ENCODE measurements at regions not wholly inside any gene's neighbourhood (a gene's known extent, or its start where the extent isn't known, plus 50 kb on each side); places are given as distances from the start of the nearest gene placed in this dataset.
"Not testable (repeated sequence)": the region's sequence is repeated elsewhere in the genome, so short reads cannot be mapped to it uniquely, and the experiment has no call there.

DNA sequence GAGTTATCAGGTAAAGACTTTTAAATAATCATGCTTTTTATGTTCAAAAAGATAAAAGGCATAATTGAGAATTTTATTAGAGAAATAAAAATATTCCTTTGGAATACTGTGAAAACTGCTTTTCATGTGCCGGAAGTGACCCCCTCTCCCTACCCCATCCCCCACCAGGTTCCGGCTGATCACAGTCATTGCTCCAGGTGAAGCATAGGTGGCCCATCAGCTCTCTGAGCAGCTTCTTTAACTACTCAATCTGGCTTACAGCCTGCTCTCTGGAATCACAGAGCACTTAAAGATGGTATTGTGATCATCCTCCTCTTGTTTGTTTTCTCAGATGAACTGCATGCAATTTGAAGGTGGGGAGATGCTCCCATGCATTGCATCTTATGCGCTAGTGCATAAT lies 257.7 kb downstream of the EN1 start:
- Mint-ChIP-seq H3K27me3 (no peaks in the 10 kb centered on the region), H3K4me3 (no peak overlapping the region), H3K9me3 (no peaks in the 10 kb centered on the region), H3K27ac (no peak overlapping the region), H3K36me3 (no peaks in the 10 kb centered on the region), H3K4me1 (no peaks in the 10 kb centered on the region)
- ATAC-seq (ENCODE audit: low read depth) (no peak), DNase-seq (no peak)
- POLR2A ChIA-PET: no interaction called here

DNA sequence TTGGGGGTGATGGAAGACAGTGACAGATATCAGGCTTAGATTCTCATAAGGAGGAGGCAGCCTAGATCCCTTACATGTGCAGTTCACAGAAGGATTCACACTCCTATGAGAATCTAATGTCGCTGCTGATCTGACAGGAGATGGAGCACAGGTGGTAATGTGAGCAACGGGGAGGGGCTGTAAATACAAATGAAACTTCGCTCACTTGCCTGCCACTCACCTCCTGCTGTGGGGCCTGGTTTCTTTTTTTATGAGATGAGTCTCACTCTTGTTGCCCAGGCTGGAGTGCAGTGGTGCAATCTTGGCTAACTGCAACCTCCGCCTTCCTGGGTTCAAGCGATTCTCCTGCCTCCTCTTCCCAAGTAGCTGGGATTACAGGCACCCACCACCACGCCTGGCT lies 258.6 kb downstream of the EN1 start:
- POLR2A ChIA-PET: no interaction called here
- ATAC-seq (ENCODE audit: low read depth): no peak
- Mint-ChIP-seq H3K27ac (no peak overlapping the region), H3K4me1 (no peaks in the 10 kb centered on the region), H3K36me3 (no peaks in the 10 kb centered on the region), H3K27me3 (no peaks in the 10 kb centered on the region), H3K4me3 (no peak overlapping the region), H3K9me3 (no peaks in the 10 kb centered on the region)
- no peak for DNase-seq

GRCh38 chr2:118586312-118586711 lies 261.1 kb downstream of the EN1 start:
- ATAC-seq (ENCODE audit: low read depth) (no peak), DNase-seq (no peak)
- H3K36me3 Mint-ChIP-seq: no peaks in the 10 kb centered on the region
- H3K27ac Mint-ChIP-seq: no peak overlapping the region
- no peak overlapping the region for H3K4me3 Mint-ChIP-seq
- H3K9me3 Mint-ChIP-seq: no peaks in the 10 kb centered on the region
- H3K27me3 Mint-ChIP-seq: no peaks in the 10 kb centered on the region
- no peaks in the 10 kb centered on the region for H3K4me1 Mint-ChIP-seq
- POLR2A ChIA-PET: no interaction called here

DNA sequence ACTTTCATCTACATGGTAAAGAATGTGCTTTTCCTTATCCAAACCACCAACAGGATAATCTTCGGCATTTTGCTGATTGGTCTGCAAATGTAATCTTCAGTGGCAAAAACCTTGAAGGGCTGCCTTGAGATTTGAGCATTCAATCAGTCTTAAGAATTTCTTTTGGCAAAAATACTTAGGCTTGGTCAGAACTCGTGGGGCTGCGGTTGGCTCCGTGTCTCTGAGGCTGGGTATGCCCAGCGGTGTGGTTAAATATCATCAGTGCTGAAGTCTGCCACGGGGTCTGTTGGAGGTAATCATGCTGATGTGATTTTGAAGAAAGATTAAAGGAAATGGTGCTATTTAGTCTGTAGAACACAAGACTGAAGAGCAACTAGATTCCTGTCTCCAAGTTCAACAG lies 262.6 kb downstream of the EN1 start:
- no peak overlapping the region for H3K4me3 Mint-ChIP-seq
- POLR2A ChIA-PET: no interaction called here
- no peaks in the 10 kb centered on the region for H3K9me3 Mint-ChIP-seq
- DNase-seq (no peak), ATAC-seq (ENCODE audit: low read depth) (no peak)
- H3K27me3 Mint-ChIP-seq: no peaks in the 10 kb centered on the region
- no peaks in the 10 kb centered on the region for H3K36me3 Mint-ChIP-seq
- no peaks in the 10 kb centered on the region for H3K4me1 Mint-ChIP-seq
- no peak overlapping the region for H3K27ac Mint-ChIP-seq

DNA sequence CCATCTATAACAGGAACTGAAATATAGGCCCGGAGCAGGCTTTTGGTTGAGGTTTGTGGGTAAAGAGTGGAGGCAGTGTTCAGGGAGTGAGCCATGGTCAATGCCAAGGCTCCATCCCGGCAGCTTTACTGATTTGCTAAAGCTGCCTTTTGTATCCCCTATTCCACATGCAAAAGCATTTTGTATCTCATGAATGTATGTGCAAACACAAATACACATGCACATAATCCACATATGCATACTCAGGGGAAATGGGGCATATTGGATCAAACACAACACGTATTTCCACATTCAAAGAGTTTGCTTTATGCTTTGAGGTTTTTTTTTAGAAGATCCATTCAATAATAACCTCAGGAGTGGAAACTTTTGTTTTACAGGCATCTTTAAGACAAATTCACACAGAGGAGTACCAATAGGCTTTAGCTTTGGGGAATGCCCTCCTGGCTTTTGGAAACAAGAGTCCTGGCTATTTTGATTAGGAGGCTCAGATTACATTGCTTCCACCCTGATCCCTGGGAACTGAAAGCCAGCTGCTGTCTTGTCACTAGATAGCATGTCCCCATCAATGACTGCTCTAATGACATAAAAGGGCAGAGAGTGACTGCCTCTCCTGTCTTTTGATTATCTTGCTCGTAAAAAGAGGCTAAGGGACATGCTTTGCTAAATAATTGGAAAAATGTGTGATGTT lies 263.2 kb downstream of the EN1 start:
- no peak for ATAC-seq (ENCODE audit: low read depth)
- H3K4me3 Mint-ChIP-seq: no peak overlapping the region
- no peak for DNase-seq
- no peaks in the 10 kb centered on the region for H3K4me1 Mint-ChIP-seq
- H3K9me3 Mint-ChIP-seq: no peaks in the 10 kb centered on the region
- POLR2A ChIA-PET: no interaction called here
- no peaks in the 10 kb centered on the region for H3K27me3 Mint-ChIP-seq
- H3K27ac Mint-ChIP-seq: no peak overlapping the region
- no peaks in the 10 kb centered on the region for H3K36me3 Mint-ChIP-seq

- no peak overlapping the region for H3K4me3 Mint-ChIP-seq
- no peak for DNase-seq
- ATAC-seq (ENCODE audit: low read depth): no peak
- H3K27me3 Mint-ChIP-seq: peaks cover 3% of the 10 kb centered on the region
- no peak overlapping the region for H3K27ac Mint-ChIP-seq
- no peaks in the 10 kb centered on the region for H3K9me3 Mint-ChIP-seq
- H3K36me3 Mint-ChIP-seq: no peaks in the 10 kb centered on the region
- POLR2A ChIA-PET: no interaction called here
- H3K4me1 Mint-ChIP-seq: no peaks in the 10 kb centered on the region
Measured at GRCh38 chr2:118582058-118582457, 265.4 kb downstream of the EN1 start.

DNA sequence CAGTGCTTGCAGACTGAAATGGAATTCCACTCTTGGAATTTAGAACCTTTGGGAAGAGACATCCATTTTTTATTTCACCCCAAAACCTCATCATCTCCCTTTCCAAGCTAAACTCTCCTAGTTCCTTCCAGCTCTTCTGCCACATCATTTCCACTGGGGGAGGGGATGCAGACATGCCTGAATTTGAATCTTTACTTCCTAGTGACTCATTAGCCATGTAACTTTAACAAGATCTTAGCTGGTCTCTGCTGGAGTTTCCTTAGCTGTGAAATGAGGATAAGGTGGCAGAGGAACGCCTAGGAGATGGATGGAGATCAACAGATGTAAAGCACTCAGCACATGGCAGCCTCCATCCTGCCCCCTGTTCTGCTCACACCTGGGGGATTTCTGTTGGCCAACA lies 266.8 kb downstream of the EN1 start:
- H3K4me3 Mint-ChIP-seq: no peak overlapping the region
- no peaks in the 10 kb centered on the region for H3K4me1 Mint-ChIP-seq
- H3K27me3 Mint-ChIP-seq: peaks cover 3% of the 10 kb centered on the region
- H3K27ac Mint-ChIP-seq: no peak overlapping the region
- H3K9me3 Mint-ChIP-seq: no peaks in the 10 kb centered on the region
- POLR2A ChIA-PET: no interaction called here
- DNase-seq (no peak), ATAC-seq (ENCODE audit: low read depth) (no peak)
- no peaks in the 10 kb centered on the region for H3K36me3 Mint-ChIP-seq

DNA sequence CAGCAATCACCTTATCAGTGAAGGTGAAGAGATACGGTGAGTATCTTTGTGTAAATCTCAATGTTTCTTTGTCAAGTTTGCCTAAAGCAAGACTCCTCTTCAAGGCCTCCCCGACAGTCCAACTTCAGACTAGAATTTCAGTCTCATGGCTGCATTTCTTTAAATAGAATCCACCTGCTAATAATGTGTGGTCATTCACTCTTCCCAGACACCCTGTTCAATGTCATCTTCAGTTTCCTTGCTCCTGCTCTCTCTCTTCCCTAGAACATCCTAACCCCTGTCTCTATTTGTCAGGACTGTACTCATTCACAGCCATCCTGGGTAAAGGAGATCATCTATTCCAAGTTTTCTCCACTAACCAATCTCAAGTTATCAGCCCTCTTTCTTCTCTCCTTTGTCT lies 267.3 kb downstream of the EN1 start:
- H3K36me3 Mint-ChIP-seq: no peaks in the 10 kb centered on the region
- H3K9me3 Mint-ChIP-seq: no peaks in the 10 kb centered on the region
- H3K4me1 Mint-ChIP-seq: no peaks in the 10 kb centered on the region
- no peak overlapping the region for H3K4me3 Mint-ChIP-seq
- no peak overlapping the region for H3K27ac Mint-ChIP-seq
- POLR2A ChIA-PET: no interaction called here
- no peak for ATAC-seq (ENCODE audit: low read depth)
- H3K27me3 Mint-ChIP-seq: peaks cover 3% of the 10 kb centered on the region
- no peak for DNase-seq

DNA sequence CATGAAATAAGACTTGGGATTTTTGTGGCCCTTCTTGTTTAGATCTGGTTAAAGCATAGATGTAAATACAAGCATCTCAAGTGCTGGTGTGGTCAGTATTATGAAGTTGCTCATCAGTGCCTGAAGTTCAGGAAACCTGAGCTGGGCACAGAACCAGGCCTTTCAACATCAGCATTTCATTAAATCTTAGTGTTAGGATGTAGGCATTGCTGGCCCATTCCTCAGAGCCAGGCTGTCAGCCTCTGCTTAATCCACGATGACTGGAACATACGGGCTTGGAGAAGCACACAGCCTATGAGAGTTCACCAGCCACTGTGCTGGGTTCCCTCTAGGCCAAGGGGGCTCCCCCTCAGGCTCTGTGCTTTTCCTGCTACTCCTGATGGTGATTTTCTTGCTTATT lies 270.2 kb downstream of the EN1 start:
- DNase-seq (no peak), ATAC-seq (ENCODE audit: low read depth) (no peak)
- H3K36me3 Mint-ChIP-seq: no peaks in the 10 kb centered on the region
- H3K27ac Mint-ChIP-seq: no peak overlapping the region
- POLR2A ChIA-PET: no interaction called here
- no peaks in the 10 kb centered on the region for H3K9me3 Mint-ChIP-seq
- H3K27me3 Mint-ChIP-seq: peaks cover 3% of the 10 kb centered on the region
- no peak overlapping the region for H3K4me3 Mint-ChIP-seq
- no peaks in the 10 kb centered on the region for H3K4me1 Mint-ChIP-seq

- Mint-ChIP-seq H3K27me3 (peaks cover 3% of the 10 kb centered on the region), H3K4me3 (no peak overlapping the region), H3K4me1 (no peaks in the 10 kb centered on the region), H3K9me3 (no peaks in the 10 kb centered on the region), H3K27ac (no peak overlapping the region), H3K36me3 (no peaks in the 10 kb centered on the region)
- POLR2A ChIA-PET: no interaction called here
- no peak for ATAC-seq (ENCODE audit: low read depth)
- no peak for DNase-seq
Measured at GRCh38 chr2:118576109-118576855, 271.2 kb downstream of the EN1 start.

- DNase-seq; H3K4me3 Mint-ChIP-seq; H3K27ac Mint-ChIP-seq; H3K36me3 Mint-ChIP-seq; ATAC-seq (ENCODE audit: low read depth); H3K4me1 Mint-ChIP-seq; H3K9me3 Mint-ChIP-seq; H3K27me3 Mint-ChIP-seq; POLR2A ChIA-PET: not testable (repeated sequence)
Measured at GRCh38 chr2:118572380-118572779, 275.1 kb downstream of the EN1 start.

- ATAC-seq (ENCODE audit: low read depth): no peak
- Mint-ChIP-seq H3K9me3 (no peaks in the 10 kb centered on the region), H3K4me1 (no peaks in the 10 kb centered on the region), H3K27me3 (peaks cover 2% of the 10 kb centered on the region), H3K4me3 (no peak overlapping the region), H3K27ac (no peak overlapping the region), H3K36me3 (no peaks in the 10 kb centered on the region)
- POLR2A ChIA-PET: no interaction called here
- no peak for DNase-seq
Measured at GRCh38 chr2:118569876-118570535, 277.4 kb downstream of the EN1 start.

- Mint-ChIP-seq H3K9me3 (no peaks in the 10 kb centered on the region), H3K4me1 (no peaks in the 10 kb centered on the region), H3K36me3 (no peaks in the 10 kb centered on the region), H3K27me3 (peaks cover 2% of the 10 kb centered on the region), H3K27ac (no peak overlapping the region), H3K4me3 (no peak overlapping the region)
- no peak for DNase-seq
- POLR2A ChIA-PET: no interaction called here
- no peak for ATAC-seq (ENCODE audit: low read depth)
Measured at GRCh38 chr2:118568700-118569099, 278.7 kb downstream of the EN1 start.

All from activated naive CD8-positive, alpha-beta T cell treated with anti-CD3 and anti-CD28 coated beads, Interleukin-2, amount 10 ng/mL, durations not matched to agents 7 days and 5 days (primary cell).